HG03378 (cell line): ENCODE measurements at regions not wholly inside any gene's neighbourhood (a gene's known extent, or its start where the extent isn't known, plus 50 kb on each side); places are given as distances from the start of the nearest gene placed in this dataset.

Experiments used
- ATAC-seq: cut with Tn5 transposase; IDR thresholded peaks from one replicate; pipeline ENCODE4 v1.9.1; 2021; ENCODE audit warnings: mild to moderate bottlenecking, moderate library complexity; ENCODE audit not compliant: unreplicated experiment

DNA sequence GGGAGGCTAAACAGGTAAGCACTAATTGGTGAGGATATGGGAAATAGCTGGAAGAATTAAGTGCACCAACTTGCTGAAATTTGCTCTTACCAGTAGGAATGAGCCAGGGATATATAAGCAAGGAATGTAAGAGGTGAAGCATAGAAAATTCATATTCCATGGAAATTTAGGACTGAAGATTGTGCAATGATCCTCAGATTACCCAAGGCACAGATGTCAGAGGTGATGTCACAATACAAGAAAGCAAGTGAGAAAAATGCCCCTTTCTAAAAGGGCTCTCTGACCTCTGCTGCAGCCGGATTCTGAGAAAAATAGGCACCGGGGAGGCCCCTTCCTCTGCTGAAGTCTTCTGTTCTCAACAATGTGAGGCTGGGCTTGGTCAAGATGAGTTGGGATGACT is 112.3 kb upstream of the ZNF678 start:
- ATAC-seq: no peak

DNA sequence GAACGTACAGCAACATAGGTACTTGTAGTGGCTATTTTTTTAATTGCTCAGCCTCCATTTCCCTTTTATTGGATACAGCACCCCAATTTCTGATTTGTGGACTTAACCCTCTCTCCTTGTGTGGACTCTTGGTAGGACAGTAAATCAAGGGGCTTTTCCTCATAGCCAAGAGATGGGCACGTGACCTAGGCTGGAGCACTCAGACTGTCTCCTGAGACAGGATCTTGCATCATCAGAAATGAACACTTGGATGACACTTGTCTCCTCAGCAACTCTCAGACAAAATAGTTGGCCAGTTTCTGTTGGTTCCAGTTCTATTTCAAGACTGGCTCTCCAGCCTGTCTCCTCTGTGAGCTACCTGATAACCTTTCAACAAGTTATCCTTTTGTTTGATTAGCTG is 112.9 kb upstream of the ZNF678 start:
- ATAC-seq: no peak

DNA sequence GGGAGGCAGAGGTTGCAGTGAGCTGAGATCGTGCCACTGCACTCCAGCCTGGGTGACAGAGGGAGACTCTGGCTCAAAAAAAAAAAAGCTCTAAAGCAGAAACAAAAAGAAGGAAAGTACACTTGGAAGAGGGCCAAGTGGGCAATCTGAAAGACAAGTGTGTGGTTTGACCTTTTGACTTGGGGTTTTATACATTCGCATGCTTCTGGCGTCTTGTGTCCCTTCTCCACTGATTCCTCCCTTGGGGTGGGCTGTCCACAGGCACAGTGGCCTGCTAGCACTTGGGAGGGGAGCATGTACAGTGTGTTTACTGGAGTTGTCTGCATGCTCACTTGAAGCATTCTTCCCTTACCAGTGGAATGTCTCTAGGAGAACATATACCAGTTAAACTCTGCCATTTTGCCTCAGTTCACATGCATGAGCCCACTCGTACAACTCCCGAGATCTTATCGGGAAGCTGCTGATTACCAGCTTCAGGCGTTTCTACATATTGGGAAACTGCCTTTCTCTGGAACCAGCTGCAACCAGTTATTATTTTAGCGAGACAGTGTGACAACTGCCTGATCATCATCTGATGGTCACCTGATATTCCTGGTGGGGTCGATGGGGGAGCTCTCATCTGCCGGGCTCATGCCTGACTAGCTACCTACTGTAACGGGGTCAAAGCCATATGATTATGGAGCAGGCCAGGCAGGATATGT is 113.5 kb upstream of the ZNF678 start:
- ATAC-seq: no peak

DNA sequence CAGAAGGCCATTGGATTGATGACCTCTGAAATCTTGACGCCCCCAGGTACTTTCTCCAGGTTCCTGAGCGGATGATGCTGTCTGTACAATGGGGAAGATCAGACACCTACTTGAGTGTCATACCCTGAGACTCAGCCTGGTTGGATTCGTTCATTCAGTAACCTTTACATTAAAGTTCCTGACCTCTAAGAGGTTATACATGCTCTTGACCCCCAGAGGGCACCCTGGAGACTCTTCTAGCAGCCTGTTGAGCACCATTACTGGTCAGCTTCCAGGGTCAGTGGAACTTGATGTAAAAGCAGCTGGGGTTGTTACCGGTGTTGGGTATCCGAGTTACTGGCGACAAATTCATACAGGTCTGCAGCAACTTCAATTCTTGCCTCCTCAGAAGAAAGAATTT is 114.3 kb upstream of the ZNF678 start:
- peak; percentile 56 for ATAC-seq

DNA sequence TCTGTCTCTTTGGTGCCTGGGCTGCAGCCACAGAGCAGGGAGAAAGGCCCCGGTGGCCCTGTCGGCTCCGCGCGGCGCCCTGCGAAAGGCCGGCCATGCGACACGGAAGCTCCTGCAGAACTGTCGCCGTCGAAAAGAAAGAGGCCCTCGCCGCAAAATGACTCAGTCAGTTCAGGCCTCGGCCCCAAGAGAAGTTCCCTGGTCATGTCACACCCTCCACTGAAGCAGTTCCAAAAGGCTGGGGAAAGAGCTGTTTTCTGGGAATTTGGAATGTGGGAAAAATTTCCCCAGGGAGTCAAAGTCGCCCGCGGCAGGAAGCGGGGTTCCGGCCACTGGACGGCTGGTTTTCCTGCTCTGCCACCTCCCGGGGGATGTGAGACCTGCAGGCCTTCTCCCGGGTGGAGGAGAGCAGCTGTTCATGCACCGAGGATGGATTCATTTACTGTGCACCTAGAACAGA is 115.8 kb upstream of the ZNF678 start:
- no peak for ATAC-seq

DNA sequence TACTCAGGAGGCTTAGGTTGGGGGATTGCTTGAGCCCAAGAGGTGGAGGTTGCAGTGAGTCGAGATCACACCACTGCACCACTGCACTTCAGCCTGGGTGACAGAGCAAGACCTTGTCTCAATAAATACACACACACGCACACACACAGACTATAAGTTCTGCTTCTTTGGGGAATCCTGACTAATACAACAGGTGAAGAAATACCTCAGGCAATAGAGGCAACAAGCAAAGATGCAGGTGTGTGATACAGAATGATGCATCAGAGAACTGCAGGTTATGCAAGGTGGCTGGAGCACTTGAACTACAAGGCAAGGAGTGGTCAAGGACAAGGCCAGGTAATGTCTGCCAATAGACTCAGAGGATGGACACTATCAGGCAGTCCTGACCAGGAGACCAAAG is 117.6 kb upstream of the ZNF678 start:
- ATAC-seq: no peak

DNA sequence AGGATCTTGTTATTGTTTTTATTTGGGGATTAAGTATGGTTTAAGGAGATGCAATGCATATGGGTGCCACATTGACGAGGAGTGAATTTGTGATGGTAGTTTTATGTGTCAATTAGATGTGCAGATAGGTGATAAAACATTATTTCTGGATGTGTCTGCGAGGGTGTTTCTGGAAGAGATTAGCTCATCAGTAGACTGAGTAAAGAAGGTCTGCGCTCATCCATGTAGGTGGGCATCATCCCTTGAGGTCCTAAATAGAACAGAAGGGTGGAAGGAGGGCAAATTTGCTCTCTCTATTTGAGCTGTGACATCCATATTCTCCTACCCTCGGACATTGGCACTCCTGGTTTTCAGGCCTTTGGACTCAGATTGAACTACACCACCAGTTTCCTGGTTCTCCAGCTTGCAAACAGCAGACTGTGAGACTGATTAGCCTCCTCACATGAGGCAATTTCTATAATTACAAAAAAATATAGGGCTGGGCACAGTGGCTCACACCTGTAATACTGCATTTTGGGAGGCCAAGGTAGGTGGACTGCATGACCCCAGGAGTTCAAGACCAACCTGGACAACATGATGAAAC is 118.2 kb upstream of the ZNF678 start:
- no peak for ATAC-seq

DNA sequence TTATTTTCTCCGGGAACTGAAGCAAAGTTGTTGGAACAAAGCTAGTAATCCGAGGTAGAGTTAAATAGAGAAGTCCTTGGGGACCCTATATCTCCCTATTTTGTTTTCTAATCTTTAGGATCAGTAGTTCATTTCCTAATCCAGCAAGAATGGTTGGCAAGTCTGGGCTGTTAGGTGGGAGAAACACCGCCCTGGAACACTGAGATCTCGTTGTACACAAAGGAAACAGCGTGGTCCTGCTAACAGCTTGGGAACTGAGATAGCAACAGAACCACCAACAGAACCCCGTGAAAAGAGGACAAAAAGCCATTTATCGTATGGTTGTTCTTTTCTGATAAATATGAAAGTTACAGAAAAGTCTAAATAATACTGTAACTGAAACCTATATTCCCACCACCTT is 121.9 kb upstream of the CDC42BPA start:
- ATAC-seq: no peak

DNA sequence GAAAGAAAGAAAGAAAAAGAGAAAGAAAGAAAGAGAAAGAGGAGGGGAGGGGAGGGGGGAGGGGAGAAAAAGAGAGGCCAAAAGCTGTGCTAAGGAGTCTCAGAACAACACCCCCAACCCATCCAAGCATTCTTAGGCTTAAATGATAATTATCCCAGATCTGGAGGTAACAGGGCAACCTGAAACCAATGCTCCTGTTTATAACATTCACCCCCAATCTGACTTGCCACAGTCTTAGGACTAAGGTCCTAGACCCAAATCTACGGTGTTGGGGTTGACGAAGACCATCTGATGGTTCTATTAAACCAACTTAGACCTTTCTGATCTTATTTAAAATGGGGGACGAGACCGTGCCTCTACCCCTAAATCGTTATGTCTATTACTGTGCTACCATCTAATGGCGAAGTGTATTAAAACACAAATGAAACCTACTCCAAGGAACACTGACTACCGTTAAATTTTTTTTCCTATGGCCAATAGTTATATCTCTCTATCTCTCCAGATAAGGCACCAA is 119.3 kb upstream of the CDC42BPA start:
- ATAC-seq: no peak

DNA sequence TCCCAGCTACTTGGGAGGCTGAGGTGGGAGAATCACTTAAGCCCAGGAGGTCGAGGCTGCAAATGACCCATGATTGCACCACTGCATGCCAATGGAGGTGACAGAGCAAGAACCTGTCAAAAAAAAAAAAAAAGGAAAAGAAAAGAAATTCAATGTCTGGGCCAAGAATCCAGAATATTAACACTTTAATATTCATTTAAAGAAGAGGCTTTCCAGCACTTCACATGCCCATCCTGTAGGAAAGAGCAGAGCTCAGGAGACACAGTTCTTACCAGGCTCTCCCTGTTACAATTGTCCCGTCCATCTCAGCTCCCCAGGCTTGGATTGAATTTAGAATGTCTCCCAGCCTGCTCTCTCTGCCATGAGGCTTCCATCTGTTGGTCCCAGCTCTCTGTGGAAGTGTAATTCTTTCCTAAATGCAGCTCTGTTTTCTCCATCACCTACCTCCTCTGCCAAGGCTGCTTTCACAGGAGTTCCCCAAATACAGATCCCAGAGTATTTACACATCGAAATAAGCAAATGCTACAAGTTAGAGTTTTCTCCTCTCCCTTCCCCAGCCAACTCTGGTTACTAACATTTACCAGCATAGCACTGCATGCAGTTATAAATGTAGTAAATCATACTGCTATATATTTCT is 116.6 kb upstream of the CDC42BPA start:
- no peak for ATAC-seq

DNA sequence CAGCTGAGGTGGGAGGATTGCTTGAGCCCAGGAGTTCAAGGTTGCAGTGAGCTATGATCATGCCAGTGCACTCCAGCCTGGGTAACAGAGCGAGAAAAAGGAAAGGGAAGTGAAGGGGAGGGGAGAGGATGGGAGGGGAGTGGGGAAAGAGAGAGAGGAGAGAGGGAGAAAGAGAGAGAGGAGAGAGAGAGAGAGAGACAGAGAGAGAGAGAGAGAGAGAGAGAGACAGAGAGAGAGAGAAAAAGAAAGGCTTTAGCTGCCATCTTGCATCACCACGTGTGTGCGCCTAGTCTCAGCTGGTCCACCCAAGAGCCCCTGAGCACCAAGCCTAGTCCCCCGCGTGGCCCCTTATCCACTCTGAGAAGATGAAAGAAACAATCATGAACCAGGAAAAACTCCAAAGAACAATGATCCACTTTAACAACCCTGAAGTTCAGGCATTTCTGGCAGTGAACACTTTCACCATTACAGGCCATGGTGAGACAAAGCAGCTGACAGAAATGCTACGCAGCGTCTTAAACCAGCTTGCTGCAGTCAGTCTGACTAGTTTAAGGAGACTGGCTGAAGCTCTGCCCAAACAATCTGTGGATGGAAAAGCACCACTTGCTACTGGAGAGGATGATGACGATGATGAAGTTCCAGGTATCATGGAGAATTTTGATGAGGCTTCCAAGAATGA is 115.5 kb upstream of the CDC42BPA start:
- no peak for ATAC-seq

DNA sequence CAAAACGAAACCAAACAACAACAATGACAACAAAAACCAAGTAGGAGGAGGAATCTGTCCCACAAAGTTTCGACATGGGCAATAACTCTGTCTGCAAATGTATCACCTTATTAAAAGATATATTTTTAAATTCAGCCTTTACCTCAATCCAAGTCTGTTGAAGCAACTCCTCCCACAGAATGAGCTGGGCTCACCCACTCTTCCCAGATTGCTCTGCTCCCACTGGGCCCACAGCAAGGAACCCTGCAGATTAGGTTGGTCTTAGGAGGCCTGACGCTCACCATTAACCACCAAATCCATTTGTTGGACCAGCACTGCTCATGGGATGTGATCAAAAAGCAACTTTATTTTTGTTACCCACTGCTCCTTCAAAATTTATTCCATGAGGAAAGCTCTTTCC is 114.7 kb upstream of the CDC42BPA start:
- no peak for ATAC-seq

DNA sequence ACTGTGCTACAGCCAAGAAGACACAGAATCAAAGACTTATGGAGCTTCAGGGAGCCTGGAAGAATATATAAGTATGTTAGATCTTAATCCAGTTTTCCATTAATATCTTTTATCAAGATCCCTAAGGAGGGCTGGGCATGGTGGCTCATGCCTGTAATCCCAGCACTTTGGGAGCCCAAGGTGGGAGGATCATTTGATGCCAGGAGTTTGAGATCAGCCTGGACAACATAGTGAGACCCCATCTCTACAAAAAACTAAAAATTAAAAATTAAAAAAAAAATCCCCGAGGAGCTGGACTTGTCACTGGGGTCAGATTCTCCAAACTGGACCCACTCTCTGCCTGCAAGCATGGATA is 113.9 kb upstream of the CDC42BPA start:
- no peak for ATAC-seq

DNA sequence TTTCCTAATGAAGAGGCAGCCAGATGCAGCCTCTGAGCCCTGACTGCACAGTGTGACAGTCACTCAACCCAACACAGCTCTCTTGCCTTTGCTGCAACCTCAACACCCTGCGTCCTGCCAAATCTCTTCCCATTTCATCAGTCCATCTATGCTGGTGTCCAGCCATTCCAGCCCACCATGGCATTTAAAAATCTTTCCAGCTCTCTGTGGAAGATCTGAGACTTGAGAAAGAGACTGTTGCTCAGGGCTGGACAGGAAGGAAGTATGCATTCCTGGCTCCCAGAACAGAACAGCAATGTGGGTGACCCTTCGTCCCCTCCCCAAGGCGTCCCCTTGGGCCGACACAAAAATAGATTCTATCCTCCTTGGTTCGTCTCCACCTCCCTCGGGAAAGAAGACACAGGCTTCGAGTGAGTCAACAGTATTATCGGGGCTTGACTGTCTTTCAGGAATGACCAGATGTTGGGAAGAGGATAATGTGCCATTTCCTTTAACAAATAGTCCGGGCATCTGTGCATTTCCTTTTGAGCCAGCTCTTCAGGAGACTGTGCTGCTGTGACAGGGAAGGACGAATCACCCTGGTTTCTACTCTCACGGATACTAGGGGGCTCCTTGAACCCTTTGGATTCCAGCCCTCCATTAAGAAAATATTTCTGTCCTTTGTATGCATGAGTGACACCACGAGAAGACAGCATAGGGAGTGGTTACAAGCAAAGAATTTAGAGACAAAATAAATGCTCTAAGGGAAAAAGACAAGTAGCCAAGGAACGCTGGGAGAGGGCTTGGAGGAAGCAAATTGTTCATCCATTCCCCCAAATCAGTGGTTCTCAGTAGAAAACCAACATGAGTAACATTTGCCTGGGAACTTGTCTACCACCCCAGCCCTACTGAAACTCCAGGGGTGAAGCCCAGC is 111.4 kb upstream of the CDC42BPA start:
- ATAC-seq: no peak

DNA sequence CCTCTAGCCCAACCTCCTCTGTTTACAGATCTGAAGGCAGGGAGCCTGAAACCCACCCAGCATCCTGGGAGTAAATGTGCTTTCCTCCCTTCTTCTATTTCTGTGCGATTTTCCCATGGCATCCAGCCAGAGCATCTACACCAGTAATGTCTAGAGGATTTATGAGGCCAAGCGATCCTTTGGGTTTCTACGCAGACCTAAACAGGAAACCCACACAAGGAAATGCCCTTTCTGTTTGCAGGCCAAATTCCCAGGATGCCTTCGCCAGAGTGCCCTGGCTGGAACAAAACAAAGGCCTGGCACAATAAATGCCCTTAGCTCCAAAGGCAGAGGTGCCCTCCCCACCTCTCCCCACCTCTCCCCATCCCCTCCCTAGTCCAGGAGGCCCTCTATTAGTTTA is 110.5 kb upstream of the CDC42BPA start:
- ATAC-seq: no peak

DNA sequence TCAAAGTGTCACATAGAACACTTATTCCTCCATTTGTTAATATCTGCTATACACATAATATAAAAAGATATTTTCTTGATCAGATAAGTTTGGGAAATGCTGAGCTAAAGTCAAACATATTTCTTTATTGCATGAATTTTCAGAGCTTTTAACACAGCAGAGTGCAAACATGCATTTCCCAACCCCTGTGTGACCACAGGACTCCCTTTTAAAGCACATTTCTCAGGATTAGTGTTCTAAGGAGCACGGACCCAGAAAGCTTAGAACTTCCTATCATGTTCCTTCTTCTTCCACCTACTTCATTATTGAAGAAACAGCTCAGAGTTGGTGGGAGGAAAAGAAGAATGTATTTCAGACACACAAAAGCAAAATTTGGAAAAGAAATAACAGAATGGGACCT is 109.1 kb upstream of the CDC42BPA start:
- ATAC-seq: no peak

DNA sequence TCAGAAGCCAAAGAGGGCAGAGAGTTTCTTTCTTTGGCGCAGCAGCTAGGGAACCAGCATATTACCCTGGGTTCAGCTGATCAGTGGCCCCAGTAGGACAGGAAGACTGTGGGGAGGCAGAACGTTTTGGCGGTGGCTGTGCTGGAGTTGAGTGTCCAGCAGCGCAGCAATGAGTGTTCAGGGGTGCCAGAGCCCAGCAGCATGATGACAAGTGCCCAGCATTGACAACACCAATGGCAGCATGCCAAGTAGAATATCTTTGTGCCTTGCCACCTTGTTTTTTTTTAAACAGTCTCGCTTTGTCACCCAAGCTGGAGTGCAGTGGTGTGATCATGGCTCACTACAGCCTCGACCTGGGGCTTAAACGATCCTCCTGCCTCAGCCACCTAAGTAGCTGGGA is 106.7 kb upstream of the CDC42BPA start:
- no peak for ATAC-seq

DNA sequence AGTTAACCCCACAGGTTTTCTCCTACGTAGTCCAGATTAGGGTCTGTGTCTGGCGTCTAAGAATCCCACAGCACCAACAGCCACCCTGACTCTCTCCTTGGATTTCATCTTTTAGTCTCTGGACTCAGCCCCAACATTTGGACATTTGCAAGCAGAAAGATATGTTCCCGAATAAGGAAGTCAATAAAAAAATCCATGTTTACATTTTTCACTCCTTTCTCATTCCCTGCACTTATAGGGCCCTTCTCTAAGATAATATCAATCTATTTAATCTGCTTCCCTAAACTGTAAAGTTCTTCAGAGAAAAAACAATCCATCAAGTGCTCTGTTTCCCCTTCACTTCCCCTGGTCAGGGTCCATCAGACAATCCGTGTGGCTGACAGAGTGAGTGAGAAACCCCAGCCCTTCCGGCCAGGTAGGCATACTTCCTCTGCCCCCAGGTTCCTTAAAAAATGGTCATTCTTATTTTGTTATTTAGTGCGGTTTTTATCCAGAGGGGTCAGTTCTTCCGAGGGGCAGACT is 105.9 kb upstream of the CDC42BPA start:
- no peak for ATAC-seq

DNA sequence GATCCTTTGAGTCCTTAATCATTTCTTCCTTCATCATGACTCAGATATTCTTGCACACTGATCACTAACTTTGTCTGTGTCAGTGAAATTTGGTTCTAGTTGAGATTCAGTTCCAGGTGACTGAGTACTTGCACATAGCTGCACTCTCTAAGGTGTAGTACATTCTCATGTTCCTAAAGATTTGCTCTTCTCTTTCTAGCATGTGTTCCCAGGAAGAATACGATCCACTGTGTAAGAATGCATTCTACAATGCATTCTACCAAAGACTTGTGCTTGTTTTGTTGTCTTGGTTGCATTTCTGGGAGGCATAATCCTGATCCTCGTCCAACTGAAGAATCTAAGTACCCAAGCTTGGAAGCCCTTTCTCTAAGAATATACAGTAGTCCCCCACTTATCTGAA is 104.3 kb upstream of the CDC42BPA start:
- no peak for ATAC-seq

DNA sequence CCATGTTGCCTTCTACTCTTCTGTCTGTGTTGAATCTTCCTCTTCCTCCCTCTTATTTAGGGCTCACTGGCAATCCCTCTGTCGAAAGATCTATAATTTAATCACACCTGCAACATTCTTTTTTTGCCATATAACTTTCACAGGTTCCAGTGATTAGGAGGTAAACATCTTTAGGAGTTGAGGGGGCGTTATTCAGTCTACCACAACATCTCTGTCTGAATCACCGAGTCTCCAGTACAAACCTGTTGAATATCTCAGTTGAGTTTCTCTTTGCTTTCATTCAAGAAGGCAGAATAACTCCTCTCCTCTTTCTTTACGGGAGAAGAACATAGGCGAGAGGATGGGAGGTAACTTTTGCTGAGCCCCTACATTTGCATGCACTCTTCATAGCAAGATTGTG is 101.9 kb upstream of the CDC42BPA start:
- ATAC-seq: no peak
